GM21381 (cell line): ENCODE measurements at regions not wholly inside any gene's neighbourhood (a gene's known extent, or its start where the extent isn't known, plus 50 kb on each side); places are given as distances from the start of the nearest gene placed in this dataset.
A peak's percentile ranks its signal among the peaks of the same experiment; 100 is the strongest.
"Not testable (repeated sequence)": the region's sequence is repeated elsewhere in the genome, so short reads cannot be mapped to it uniquely, and the experiment has no call there.

ENCODE experiments used
- ATAC-seq: cut with Tn5 transposase; IDR thresholded peaks from one replicate; pipeline ENCODE4 v1.9.1; 2021; ENCODE audit warnings: mild to moderate bottlenecking, moderate library complexity; ENCODE audit not compliant: unreplicated experiment

DNA sequence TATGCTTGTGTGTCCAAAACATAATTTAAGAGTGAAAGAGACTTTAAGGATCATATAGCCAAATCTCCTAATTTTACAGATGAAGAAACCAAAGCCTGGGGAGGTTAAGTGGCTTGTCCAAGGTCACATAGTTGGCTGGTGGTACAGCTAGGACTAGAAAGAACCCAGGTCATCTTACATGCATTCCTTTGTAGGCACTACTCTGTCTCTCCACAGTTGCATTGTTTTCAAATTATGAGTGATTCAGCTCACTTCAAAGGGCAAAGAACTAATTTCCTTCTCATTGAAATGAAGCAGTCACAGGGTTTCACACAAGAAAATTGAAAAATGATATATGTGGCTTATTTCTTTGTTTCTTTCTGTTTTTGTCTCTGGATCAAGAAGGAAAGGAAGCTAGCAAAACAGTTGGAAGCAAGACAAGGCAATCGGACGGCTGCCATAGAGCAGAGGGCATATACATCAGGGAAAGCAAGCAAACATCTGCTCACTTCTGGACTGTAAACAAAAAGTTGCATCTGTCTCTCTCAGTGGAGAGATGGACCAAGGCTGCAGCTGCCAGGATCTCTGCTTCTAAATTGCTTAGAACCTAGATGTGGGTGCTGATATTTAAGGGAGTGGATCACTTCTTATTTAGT lies 107.5 kb upstream of the AMOT start:
- no peak for ATAC-seq

DNA sequence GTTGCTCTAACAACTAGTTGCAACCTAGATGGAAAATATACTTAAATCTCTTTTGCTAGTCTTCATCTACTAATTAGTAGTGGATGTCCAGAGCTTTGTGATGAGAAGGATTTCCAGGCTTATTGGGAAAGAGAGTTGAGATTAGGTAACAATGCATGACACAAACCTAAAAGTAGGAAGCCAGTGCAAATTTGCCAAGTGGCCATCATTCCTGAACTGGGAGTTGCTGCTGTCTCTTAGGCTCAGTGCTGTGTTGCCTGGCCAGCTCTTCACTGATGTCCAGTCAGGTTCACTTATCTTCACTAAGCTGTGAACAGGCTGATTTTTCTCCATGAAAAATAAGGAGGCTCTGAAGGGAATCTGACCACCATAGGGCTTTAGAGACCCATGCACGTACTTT lies 105.6 kb upstream of the AMOT start:
- no peak for ATAC-seq

DNA sequence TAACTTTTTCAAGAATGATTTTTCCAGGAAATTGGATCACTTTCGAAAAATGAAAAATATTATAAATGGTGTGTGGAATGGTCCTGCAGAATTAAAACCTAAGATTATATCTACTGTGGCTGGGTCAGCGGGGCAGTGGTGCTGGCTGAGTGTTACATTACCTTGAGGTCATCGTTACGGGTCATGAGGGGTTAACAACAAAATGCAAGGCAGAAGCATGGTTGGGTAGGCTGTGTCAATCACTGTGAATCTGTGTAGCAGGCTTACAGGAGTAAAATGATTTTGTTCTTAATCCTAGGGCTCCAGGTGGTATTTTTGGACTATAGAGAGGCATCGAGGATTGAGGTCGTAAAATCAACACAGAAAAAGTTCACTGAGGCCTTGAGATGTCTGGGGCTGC lies 105.2 kb upstream of the AMOT start:
- ATAC-seq, result no peak

DNA sequence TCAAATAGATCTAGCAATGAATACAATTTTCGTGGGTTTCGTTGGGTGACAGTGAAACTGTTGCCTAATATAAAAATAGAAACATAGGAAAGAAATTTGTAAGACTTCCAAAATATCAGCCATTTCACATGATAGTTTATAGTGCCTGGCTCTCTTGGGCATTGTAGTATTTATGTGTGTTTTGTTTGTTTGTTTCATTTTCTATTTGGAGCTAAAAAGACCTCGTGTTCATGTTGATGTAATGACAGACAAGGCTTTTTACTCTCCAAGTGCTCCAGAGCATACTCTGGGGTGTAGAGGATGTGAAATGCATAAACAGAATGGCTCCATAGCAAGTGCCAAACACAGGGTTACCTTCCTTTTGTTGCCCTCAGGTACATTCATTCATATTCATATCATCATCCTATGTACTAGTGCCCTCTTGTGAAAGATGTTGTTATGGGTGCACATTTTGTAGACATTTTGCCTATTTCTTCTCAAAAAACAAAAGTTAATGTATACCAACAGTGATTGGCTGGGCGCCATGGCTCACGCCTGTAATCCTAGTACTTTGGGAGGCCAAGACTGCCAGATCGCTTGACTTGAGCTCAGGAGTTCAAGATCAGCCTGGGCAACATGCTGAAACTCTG lies 100.7 kb upstream of the AMOT start:
- ATAC-seq, result peak; percentile 79

DNA sequence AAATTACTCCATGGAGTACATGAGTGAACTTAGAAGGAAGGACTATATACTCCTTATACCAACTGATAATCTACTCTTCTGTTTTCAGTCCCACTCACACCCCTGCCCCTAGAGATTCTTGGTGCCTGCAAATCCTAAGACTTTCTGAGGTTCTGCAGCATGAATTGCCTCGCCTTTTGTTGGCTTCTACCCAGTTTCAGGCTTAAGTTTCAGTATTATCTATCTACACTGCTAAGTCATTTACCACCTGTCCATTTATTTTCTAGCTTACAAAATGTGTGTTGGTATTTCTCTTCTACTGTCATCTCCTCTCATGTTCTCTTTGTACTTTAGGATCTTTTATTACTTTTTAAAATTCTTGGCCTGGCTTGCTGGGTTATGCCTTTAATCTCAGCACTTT lies 94.4 kb upstream of the AMOT start:
- ATAC-seq, result no peak

DNA sequence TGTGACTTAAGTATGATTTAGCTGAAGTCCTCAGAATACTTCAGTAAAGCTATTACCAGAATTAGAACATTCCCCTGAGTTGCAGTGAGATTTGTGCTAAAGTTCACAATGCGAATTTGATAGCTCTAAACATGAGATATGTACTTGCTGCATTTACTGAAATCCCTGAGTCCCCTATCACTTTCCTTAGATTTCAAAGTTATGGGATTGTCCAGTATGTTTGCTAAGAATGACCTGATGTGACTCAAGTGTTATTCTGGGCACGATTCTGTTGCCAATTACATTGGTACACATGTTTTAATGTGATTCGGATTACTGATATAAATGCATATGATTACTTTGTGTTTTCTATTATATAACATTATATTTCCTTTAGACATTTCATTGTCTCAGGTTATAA lies 91.3 kb upstream of the AMOT start:
- no peak for ATAC-seq

DNA sequence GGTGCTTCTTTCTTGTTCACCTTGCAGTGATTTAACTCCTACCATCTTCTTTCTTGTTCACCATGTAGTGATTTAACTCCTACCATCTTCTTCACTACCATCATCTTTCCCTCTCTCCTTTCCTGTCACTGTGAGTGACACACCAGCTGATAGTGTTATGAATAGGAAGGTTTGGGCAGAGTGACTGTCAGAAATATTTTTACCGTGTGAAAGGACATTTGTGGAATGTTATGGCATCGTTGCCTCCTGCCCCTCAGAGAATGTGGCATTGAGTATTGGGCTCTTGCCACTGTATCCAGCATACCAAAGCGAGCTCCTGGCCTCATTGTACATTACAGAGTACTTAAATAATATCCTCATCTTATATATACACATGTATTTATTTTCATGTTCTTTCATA lies 90.8 kb upstream of the AMOT start:
- ATAC-seq, result no peak

DNA sequence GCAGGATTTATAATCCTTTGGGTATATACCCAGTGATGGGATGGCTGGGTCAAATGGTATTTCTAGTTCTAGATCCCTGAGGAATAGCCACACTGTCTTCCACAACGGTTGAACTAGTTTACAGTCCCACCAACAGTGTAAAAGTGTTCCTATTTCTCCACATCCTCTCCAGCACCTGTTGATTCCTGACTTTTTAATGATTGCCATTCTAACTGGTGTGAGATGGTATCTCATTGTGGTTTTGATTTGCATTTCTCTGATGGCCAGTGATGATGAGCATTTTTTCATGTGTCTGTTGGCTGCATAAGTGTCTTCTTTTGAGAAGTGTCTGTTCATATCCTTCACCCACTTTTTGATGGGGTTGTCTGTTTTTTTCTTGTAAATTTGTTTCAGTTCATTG lies 82.8 kb upstream of the AMOT start:
- not testable (repeated sequence) for ATAC-seq

DNA sequence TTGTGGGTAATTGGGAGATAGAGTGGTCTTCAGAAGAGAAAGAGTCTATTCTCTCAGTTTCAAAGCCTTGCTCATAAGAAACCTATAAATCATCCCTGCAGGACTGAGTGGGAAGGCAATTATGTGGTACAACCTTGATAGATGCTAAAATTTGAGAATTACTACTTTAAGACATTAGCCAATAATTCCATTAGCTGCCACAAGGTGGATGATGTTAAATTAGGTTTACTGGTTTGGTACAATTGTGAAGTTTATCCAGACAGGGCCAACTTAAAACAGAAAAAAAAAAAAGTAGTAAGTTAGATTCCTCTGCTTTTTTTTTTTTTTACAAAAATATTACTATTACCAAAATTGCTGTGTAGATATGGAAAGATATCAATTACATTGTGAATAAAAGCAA lies 73.2 kb upstream of the AMOT start:
- no peak for ATAC-seq

DNA sequence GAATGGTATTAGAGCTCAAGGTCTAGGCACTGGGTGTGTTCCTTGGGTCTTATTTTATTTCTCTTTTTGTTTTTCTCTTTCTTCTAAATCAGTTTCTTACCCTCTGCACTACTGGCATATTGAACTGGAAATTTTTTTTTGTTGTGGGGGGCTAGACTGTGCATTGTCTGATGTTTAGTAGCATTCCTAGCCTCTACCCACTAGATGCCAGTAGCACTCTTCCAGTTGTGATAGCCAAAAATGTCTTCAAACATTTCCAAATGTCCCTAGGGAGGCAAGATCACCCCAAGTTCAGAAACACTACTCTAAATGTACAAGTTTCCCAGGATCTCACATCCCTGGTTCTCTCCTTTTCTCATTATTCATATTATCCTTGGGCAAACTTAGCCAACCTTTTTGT lies 69.8 kb upstream of the AMOT start:
- ATAC-seq, result no peak

DNA sequence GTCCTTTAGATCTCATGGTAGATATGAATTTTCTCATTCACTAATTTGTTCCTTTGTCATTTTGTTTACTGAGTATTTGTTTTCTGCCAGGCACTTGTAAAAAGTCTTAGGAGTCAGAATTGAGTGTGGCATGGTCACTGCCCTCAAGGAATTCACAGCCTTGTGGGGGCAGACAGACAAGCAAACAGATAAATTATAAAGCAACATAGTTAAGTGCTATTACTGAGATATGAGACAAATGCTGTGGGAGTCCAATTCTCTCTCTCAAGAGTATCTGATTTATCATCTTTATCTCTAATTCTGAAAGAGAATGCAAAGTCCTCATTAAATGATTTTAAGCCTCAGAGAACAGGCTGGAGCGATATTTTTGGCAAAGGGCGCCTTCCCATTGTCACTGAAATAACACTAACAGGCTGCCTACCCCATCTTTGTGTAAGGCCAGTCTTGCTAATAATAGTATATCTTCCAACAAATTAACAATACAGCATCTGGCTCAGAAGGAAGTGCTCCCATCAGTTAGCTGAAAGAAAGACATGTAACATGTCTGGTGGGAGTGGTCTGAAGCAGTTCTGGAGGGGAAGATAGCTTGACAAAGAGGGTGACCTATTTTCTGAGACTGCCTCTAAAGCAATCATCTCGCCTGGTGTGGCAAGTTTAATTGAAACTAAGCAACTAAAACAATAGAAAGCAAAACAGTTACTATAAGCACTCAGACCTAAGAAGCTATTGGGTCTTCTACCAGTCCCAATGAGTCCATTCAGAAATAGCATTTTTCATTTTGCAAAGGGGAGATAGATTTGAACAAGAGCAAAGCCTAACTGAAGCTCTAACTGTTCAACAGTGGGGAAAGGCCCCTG lies 61.5 kb upstream of the AMOT start:
- ATAC-seq, result no peak

DNA sequence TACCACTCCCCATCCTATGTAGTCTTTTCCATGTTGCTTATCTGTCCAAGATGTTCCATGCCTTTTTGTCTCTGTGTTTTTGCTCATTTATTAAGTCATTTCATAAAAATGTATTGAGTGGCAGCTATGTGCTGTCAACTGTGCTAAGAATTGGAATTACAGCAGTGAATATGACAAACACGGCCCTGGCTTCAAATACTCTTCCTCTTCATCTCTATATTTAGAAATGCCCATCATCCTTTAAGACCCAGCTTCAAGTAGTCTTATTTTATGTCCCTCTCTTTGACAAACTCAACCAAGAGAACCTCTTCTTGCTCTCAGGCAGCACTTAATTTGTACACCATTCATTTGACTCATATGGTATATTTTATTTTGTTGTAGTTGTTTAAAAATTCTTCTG lies 55.4 kb upstream of the AMOT start:
- ATAC-seq, result no peak
